PC-9 (cell line): ENCODE measurements at regions not wholly inside any gene's neighbourhood (a gene's known extent, or its start where the extent isn't known, plus 50 kb on each side); places are given as distances from the start of the nearest gene placed in this dataset.
A peak's percentile ranks its signal among the peaks of the same experiment; 100 is the strongest.

Experiments
- BruUV-seq: library from RNA; stranded (reverse); fragments of 400-500 nt; replicated peaks from 2 replicates; lab custom pipeline; 2021; lab: Mats Ljungman, UMichigan
- CTCF ChIA-PET: fragments of 300-600 bp; sonication (Branson Sonifier 250); formaldehyde crosslinking; loops from one replicate; lab custom pipeline; 2022; ENCODE audit warnings: antibody characterized with exemption; lab: Charles Lee
- POLR2A ChIA-PET: fragments of 300-600 bp; sonication (Branson Sonifier 250); formaldehyde crosslinking; loops from one replicate; lab custom pipeline; 2022; ENCODE audit warnings: antibody characterized with exemption; ENCODE audit not compliant: unreplicated experiment; lab: Charles Lee
- DNase-seq, 2 experiments: peaks; one replicate each; pipeline versions ENCODE4 v3.0.0 to v3.0.0-alpha.2; 2015 to 2022; ENCODE audit warnings: mixed read lengths in 1 of 2
- H2AFZ ChIP-seq: fragments of 200-600 bp; sonication (generic); 2 replicates; pipeline ENCODE4 v1.8.1; 2017; ENCODE audit warnings: antibody characterized with exemption
- H3F3A ChIP-seq: fragments of 200-600 bp; sonication (generic); 2 replicates; pipeline ENCODE4 v1.8.1; 2017; ENCODE audit warnings: antibody characterized with exemption, mild to moderate bottlenecking, low read depth; ENCODE audit not compliant: insufficient read depth
- H3K27ac ChIP-seq: fragments of 200-600 bp; sonication (generic); 2 replicates; pipeline ENCODE4 v1.6.1; 2016; ENCODE audit warnings: mixed run types
- H3K27me3 ChIP-seq: fragments of 200-600 bp; sonication (generic); 2 replicates; pipeline ENCODE4 v1.6.1; 2016; ENCODE audit warnings: low read depth, mixed run types; ENCODE audit not compliant: insufficient read depth
- H3K36me3 ChIP-seq: fragments of 200-600 bp; sonication (generic); 2 replicates; pipeline ENCODE4 v1.6.1; 2016; ENCODE audit warnings: low read depth, mixed run types
- H3K4me1 ChIP-seq: fragments of 200-600 bp; sonication (generic); replicated peaks from 2 replicates; pipeline ENCODE4 v1.6.1; 2016; ENCODE audit warnings: mixed run types; ENCODE audit not compliant: insufficient read depth
- H3K4me2 ChIP-seq: fragments of 200-600 bp; sonication (generic); 2 replicates; pipeline ENCODE4 v1.6.1; 2017; ENCODE audit warnings: mixed run types
- H3K4me3 ChIP-seq: fragments of 200-600 bp; sonication (generic); 2 replicates; pipeline ENCODE4 v1.6.1; 2016; ENCODE audit warnings: mixed run types
- H3K79me2 ChIP-seq: fragments of 200-600 bp; sonication (generic); 2 replicates; pipeline ENCODE4 v1.6.1; 2017; ENCODE audit warnings: low read depth, mixed run types
- H3K9me2 ChIP-seq: fragments of 200-600 bp; sonication (generic); 2 replicates; pipeline ENCODE4 v1.8.1; 2017; ENCODE audit warnings: mild to moderate bottlenecking; ENCODE audit not compliant: insufficient read depth
- H3K9me3 ChIP-seq: fragments of 200-600 bp; sonication (generic); 2 replicates; pipeline ENCODE4 v1.8.1; 2016; ENCODE audit warnings: low read depth; ENCODE audit not compliant: insufficient read depth
- H4K20me1 ChIP-seq: fragments of 200-600 bp; sonication (generic); 2 replicates; pipeline ENCODE4 v1.8.1; 2017; ENCODE audit not compliant: insufficient read depth
- CTCF ChIP-seq: fragments of 200-600 bp; sonication (generic); conservative IDR thresholded peaks from 2 replicates; pipeline ENCODE4 v1.6.1; 2017; ENCODE audit warnings: mixed run types, antibody characterized with exemption, mild to moderate bottlenecking, moderate library complexity
- EZH2 ChIP-seq: fragments of 200-600 bp; sonication (generic); IDR thresholded peaks from 2 replicates; pipeline ENCODE4 v1.8.0; 2017; ENCODE audit warnings: antibody characterized with exemption, low read depth
- intact Hi-C: fragments of 100-400 bp; cut with micrococcal nuclease; formaldehyde crosslinking; loops from one replicate; pipeline ENCODE4 v1.10.0; 2022; ENCODE audit not compliant: unreplicated experiment

- intact Hi-C loops: no loop called here
- Histone ChIP-seq H3K36me3 (no peaks in the 10 kb centered on the region), H4K20me1 (no peaks in the 10 kb centered on the region), H3K27ac (no peak overlapping the region), H3F3A (no peaks in the 10 kb centered on the region; the same call in 1 of the 2 replicates), H3K4me2 (no peak overlapping the region), H3K27me3 (no peaks in the 10 kb centered on the region), H3K4me3 (no peak overlapping the region), H3K9me2 (no peaks in the 10 kb centered on the region), H3K79me2 (no peaks in the 10 kb centered on the region), H3K4me1 (no peaks in the 10 kb centered on the region), H2AFZ (no peak overlapping the region), H3K9me3 (no peaks in the 10 kb centered on the region)
- no peak for DNase-seq
- ChIA-PET POLR2A (interaction anchor here (0.6 kb wide), 1 partner anchor 260 kb away, joined by 6 read pairs; the partner anchor contains the start of gene RASA1), CTCF (no interaction called here)
- no TSS peak for BruUV-seq
- no peak for TF ChIP-seq CTCF
- no peak for TF ChIP-seq EZH2
Measured at GRCh38 chr5:87007737-87008136, 259.9 kb upstream of the RASA1 start.

- no peak for TF ChIP-seq CTCF
- no peaks in the 10 kb centered on the region for H3K4me1 ChIP-seq
- no peaks in the 10 kb centered on the region for H3K36me3 ChIP-seq
- no peaks in the 10 kb centered on the region for H3K9me3 ChIP-seq
- no peaks in the 10 kb centered on the region; the same call in 1 of the 2 replicates for H3F3A ChIP-seq
- H4K20me1 ChIP-seq: no peaks in the 10 kb centered on the region
- no peak overlapping the region for H3K4me3 ChIP-seq
- no peak for DNase-seq
- no peak overlapping the region for H3K27ac ChIP-seq
- no peak overlapping the region for H3K4me2 ChIP-seq
- H3K27me3 ChIP-seq: no peaks in the 10 kb centered on the region
- no peaks in the 10 kb centered on the region for H3K9me2 ChIP-seq
- H3K79me2 ChIP-seq: no peaks in the 10 kb centered on the region
- POLR2A ChIA-PET: no interaction called here
- CTCF ChIA-PET: interaction anchor here (0.6 kb wide), 1 partner anchor 23 kb away, joined by 3 read pairs; no protein-coding TSS in a partner anchor
- peak overlapping the region; percentile 44; the same call in 1 of the 2 replicates for H2AFZ ChIP-seq
- intact Hi-C loops: no loop called here
- no TSS peak for BruUV-seq
Measured at GRCh38 chr5:87008751-87009560, 258.7 kb upstream of the RASA1 start.

- Histone ChIP-seq H3K36me3 (no peaks in the 10 kb centered on the region), H3K9me3 (no peaks in the 10 kb centered on the region), H3K4me2 (no peak overlapping the region), H3K4me3 (no peak overlapping the region), H3K9me2 (no peaks in the 10 kb centered on the region), H2AFZ (no peak overlapping the region), H3F3A (no peaks in the 10 kb centered on the region; the same call in 1 of the 2 replicates), H3K27me3 (no peaks in the 10 kb centered on the region), H4K20me1 (no peaks in the 10 kb centered on the region), H3K4me1 (peaks cover 4% of the 10 kb centered on the region; the same call in 1 of the 2 replicates), H3K27ac (no peak overlapping the region), H3K79me2 (no peaks in the 10 kb centered on the region)
- ChIA-PET POLR2A (no interaction called here), CTCF (interaction anchor here (0.6 kb wide), 1 partner anchor 41 kb away, joined by 3 read pairs; no protein-coding TSS in a partner anchor)
- no TSS peak for BruUV-seq
- TF ChIP-seq CTCF: no peak
- no peak for TF ChIP-seq EZH2
- no peak for DNase-seq
- intact Hi-C loops: no loop called here
Measured at GRCh38 chr5:87010736-87011135, 256.9 kb upstream of the RASA1 start.
